UCSD-AML1 (cell line): ENCODE measurements at regions not wholly inside any gene's neighbourhood (a gene's known extent, or its start where the extent isn't known, plus 50 kb on each side); places are given as distances from the start of the nearest gene placed in this dataset.

Source experiments
- DNase-seq: peaks from one replicate; lab custom pipeline; 2025; ENCODE audit not compliant: unreplicated experiment; lab: John Stamatoyannopoulos, UW

- no peak for DNase-seq
Measured at GRCh38 chr17:68749349-68750207, 148.4 kb upstream of the FAM20A start.

- DNase-seq, result no peak
Measured at GRCh38 chr17:68748381-68748780, 147.2 kb upstream of the FAM20A start.

- no peak for DNase-seq
Measured at GRCh38 chr17:68740555-68741447, 139.6 kb upstream of the FAM20A start.

- no peak for DNase-seq
Measured at GRCh38 chr17:68737761-68738443, 136.7 kb upstream of the FAM20A start.

- DNase-seq, result no peak
Measured at GRCh38 chr17:68734931-68735330, 133.8 kb upstream of the FAM20A start.

- no peak for DNase-seq
Measured at GRCh38 chr17:68734187-68734900, 133.2 kb upstream of the FAM20A start.

- DNase-seq, result no peak
Measured at GRCh38 chr17:68733241-68734176, 132.3 kb upstream of the FAM20A start.

GRCh38 chr17:68732301-68732749, 131.2 kb upstream of the FAM20A start:
- no peak for DNase-seq

GRCh38 chr17:68731465-68731864, 130.3 kb upstream of the FAM20A start:
- no peak for DNase-seq

GRCh38 chr17:68719431-68719830, 118.3 kb upstream of the FAM20A start:
- DNase-seq, result no peak

GRCh38 chr17:68718926-68719325, 117.8 kb upstream of the FAM20A start:
- DNase-seq, result no peak

GRCh38 chr17:68718465-68718864, 117.3 kb upstream of the FAM20A start:
- no peak for DNase-seq

GRCh38 chr17:68714676-68715075, 113.5 kb upstream of the FAM20A start:
- no peak for DNase-seq

- no peak for DNase-seq
Measured at GRCh38 chr17:68711858-68712257, 110.7 kb upstream of the FAM20A start.

GRCh38 chr17:68710976-68711375, 109.8 kb upstream of the FAM20A start:
- no peak for DNase-seq

- no peak for DNase-seq
Measured at GRCh38 chr17:68710035-68710780, 109.0 kb upstream of the FAM20A start.

- DNase-seq, result no peak
Measured at GRCh38 chr17:68709461-68709860, 108.3 kb upstream of the FAM20A start.

GRCh38 chr17:68707031-68707430, 105.9 kb upstream of the FAM20A start:
- DNase-seq, result no peak

GRCh38 chr17:68706356-68706920, 105.3 kb upstream of the FAM20A start:
- DNase-seq, result no peak
